ENCODE measurements at regions not wholly inside any gene's neighbourhood (a gene's known extent, or its start where the extent isn't known, plus 50 kb on each side); places are given as distances from the start of the nearest gene placed in this dataset.

- no peak for DNase-seq
Observed at GRCh38 chr15:75134748-75135147, 66.9 kb upstream of the C15orf39 start.

- no peak for DNase-seq
Observed at GRCh38 chr15:75136118-75136517, 65.6 kb upstream of the C15orf39 start.

- DNase-seq: no peak
Observed at GRCh38 chr15:75136758-75137157, 64.9 kb upstream of the C15orf39 start.

- DNase-seq: no peak
Observed at GRCh38 chr15:75138016-75138999, 63.4 kb upstream of the C15orf39 start.

- DNase-seq: no peak
Observed at GRCh38 chr15:75140080-75140879, 61.4 kb upstream of the C15orf39 start.

- DNase-seq: no peak
Observed at GRCh38 chr15:75142499-75142898, 59.2 kb upstream of the C15orf39 start.

GRCh38 chr15:75143738-75144334, 57.8 kb upstream of the C15orf39 start:
- no peak for DNase-seq

GRCh38 chr15:75145027-75145841, 56.4 kb upstream of the C15orf39 start:
- peak in 1 of 5 experiments; percentile 29 for DNase-seq

- DNase-seq: no peak
Observed at GRCh38 chr15:75148280-75148679, 53.4 kb upstream of the C15orf39 start.

- no peak for DNase-seq
Observed at GRCh38 chr15:75149867-75150709, 51.6 kb upstream of the C15orf39 start.

- DNase-seq: no peak
Observed at GRCh38 chr15:75151214-75152128, 50.2 kb upstream of the C15orf39 start.

All from T-helper 2 cell (primary cell).